K562 (cell line): ENCODE measurements at regions not wholly inside any gene's neighbourhood (a gene's known extent, or its start where the extent isn't known, plus 50 kb on each side); places are given as distances from the start of the nearest gene placed in this dataset.

Source experiments
- CBX5 ChIP-seq: IDR thresholded peaks from 2 replicates; pipeline ENCODE4 v1.6.1; 2014; ENCODE audit warnings: low read depth, borderline replicate concordance
- CREM ChIP-seq: IDR thresholded peaks from 2 replicates; pipeline ENCODE4 v1.6.1; 2014; ENCODE audit warnings: antibody characterized with exemption, low read depth
- CTCFL ChIP-seq: IDR thresholded peaks from 2 replicates; pipeline ENCODE4 v1.6.1; 2011; ENCODE audit warnings: borderline replicate concordance, low read depth, mild to moderate bottlenecking, moderate library complexity, low read length; ENCODE audit not compliant: insufficient read depth, poor library complexity, severe bottlenecking
- FOS ChIP-seq: IDR thresholded peaks from 3 replicates; pipeline ENCODE4 v1.6.1; 2011; ENCODE audit not compliant: insufficient read length; ENCODE audit errors: extremely low read depth
- MTA3 ChIP-seq: fragments of 450-650 bp; formaldehyde crosslinking; IDR thresholded peaks from 2 replicates; pipeline ENCODE4 v1.6.1; 2017; ENCODE audit warnings: mild to moderate bottlenecking, borderline replicate concordance
- RAD21 ChIP-seq, 2 experiments: fragments of 250-450 bp in 1 of 2; fragments of 450-650 bp in 1 of 2; sonication (Bioruptor Pico) in 1 of 2; formaldehyde crosslinking in 1 of 2; IDR thresholded peaks in 1 of 2; conservative IDR thresholded peaks in 1 of 2; 2 replicates each; pipeline versions ENCODE4 v1.4.0 to v1.8.0; 2020 to 2022; ENCODE audit warnings: mild to moderate bottlenecking in 2 of 2, moderate library complexity in 1 of 2
- RCOR1 ChIP-seq, 2 experiments: IDR thresholded peaks; 2 replicates each; pipeline ENCODE4 v1.6.1; 2012; ENCODE audit warnings: low read depth in 2 of 2, low read length in 2 of 2, borderline replicate concordance in 1 of 2, improper control_type of control experiment in 1 of 2
- ZNF197 ChIP-seq: fragments of 200-800 bp; sonication (Bioruptor generic); IDR thresholded peaks from 2 replicates; pipeline ENCODE4 v1.6.1; 2016; ENCODE audit warnings: low read depth, missing genetic modification characterization, missing compliant biosample characterization
- ZNF431 ChIP-seq: sonication (generic); formaldehyde crosslinking; IDR thresholded peaks from 2 replicates; pipeline ENCODE4 v1.8.0; 2022; ENCODE audit warnings: mild to moderate bottlenecking, missing genetic modification reagents
- TF ChIP-seq, protein P1 (sequence below), 2 experiments: fragments of 450-650 bp; formaldehyde crosslinking in 1 of 2; IDR thresholded peaks; 2 replicates each; pipeline versions ENCODE4 v1.4.0 to v1.6.1; 2014 to 2020; ENCODE audit warnings: mild to moderate bottlenecking in 2 of 2, borderline replicate concordance in 1 of 2, low read depth in 1 of 2
- TF ChIP-seq, protein P2 (sequence below), 3 experiments: IDR thresholded peaks in 2 of 3; conservative IDR thresholded peaks in 1 of 3; 2 replicates each; pipeline ENCODE4 v1.5.1; 2011 to 2012; ENCODE audit warnings: low read length in 3 of 3, mild to moderate bottlenecking in 3 of 3, control low read depth in 2 of 3, improper control_type of control experiment in 1 of 3, inconsistent platforms in 1 of 3, low read depth in 1 of 3, mixed read lengths in 1 of 3, moderate library complexity in 1 of 3; ENCODE audit not compliant: insufficient read depth in 2 of 3

DNA sequence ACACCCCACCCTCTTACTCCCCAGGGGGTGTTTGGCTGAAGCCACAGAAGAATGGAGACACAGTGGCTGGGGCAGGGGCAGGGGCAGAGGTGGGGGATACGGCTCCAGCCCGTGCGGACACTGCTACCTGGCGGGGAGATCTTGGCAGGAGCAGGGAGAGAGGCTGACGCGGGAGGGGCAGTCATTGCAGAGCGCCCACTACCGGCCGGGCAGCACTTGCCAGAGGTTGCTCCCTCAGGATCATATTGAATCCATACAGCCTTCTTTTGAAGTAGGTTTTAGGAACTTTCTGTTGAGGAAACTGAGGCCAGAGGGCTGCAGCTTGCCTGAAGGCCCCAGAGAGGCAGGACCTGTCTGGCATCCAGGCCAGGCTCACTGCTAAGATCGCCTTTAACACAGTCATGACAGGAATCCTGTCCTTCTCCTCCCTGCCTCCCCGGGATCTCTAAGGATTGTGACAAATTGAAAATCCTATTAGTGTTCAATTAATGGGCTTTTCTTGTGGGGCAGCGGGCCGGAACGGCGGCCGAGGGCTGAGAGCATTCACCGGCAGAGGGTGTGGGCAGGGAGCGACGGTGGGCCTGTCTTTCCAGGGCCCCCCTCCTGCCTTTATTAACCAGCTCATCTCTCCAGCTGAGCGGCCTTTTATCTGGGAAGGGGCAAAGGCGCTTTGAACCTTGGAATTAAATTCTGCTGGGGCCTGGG, 65.5 kb upstream of the WNT4 start (continued):
- TF ChIP-seq, protein P1, sequence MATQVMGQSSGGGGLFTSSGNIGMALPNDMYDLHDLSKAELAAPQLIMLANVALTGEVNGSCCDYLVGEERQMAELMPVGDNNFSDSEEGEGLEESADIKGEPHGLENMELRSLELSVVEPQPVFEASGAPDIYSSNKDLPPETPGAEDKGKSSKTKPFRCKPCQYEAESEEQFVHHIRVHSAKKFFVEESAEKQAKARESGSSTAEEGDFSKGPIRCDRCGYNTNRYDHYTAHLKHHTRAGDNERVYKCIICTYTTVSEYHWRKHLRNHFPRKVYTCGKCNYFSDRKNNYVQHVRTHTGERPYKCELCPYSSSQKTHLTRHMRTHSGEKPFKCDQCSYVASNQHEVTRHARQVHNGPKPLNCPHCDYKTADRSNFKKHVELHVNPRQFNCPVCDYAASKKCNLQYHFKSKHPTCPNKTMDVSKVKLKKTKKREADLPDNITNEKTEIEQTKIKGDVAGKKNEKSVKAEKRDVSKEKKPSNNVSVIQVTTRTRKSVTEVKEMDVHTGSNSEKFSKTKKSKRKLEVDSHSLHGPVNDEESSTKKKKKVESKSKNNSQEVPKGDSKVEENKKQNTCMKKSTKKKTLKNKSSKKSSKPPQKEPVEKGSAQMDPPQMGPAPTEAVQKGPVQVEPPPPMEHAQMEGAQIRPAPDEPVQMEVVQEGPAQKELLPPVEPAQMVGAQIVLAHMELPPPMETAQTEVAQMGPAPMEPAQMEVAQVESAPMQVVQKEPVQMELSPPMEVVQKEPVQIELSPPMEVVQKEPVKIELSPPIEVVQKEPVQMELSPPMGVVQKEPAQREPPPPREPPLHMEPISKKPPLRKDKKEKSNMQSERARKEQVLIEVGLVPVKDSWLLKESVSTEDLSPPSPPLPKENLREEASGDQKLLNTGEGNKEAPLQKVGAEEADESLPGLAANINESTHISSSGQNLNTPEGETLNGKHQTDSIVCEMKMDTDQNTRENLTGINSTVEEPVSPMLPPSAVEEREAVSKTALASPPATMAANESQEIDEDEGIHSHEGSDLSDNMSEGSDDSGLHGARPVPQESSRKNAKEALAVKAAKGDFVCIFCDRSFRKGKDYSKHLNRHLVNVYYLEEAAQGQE (IDR thresholded peaks at IDR 0.05; ENCODE audit: borderline replicate concordance), result peak; percentile 37; the same call in 1 of the 2 replicates
- TF ChIP-seq, protein P1 (CRISPR knock-in tag; IDR thresholded peaks at IDR 0.05; ENCODE audit: low read depth), result no peak
- TF ChIP-seq CREM, result peak; percentile 40; the same call in 1 of the 2 replicates
- TF ChIP-seq RCOR1 (IDR thresholded peaks at IDR 0.05; ENCODE audit: borderline replicate concordance in 1 of 2, low read depth in 2 of 2, low read length in 2 of 2), result 0 out of 4 replicates have a peak, but pooled peaks of 1 of the 2 experiments have one; percentile 29
- TF ChIP-seq, protein P2, sequence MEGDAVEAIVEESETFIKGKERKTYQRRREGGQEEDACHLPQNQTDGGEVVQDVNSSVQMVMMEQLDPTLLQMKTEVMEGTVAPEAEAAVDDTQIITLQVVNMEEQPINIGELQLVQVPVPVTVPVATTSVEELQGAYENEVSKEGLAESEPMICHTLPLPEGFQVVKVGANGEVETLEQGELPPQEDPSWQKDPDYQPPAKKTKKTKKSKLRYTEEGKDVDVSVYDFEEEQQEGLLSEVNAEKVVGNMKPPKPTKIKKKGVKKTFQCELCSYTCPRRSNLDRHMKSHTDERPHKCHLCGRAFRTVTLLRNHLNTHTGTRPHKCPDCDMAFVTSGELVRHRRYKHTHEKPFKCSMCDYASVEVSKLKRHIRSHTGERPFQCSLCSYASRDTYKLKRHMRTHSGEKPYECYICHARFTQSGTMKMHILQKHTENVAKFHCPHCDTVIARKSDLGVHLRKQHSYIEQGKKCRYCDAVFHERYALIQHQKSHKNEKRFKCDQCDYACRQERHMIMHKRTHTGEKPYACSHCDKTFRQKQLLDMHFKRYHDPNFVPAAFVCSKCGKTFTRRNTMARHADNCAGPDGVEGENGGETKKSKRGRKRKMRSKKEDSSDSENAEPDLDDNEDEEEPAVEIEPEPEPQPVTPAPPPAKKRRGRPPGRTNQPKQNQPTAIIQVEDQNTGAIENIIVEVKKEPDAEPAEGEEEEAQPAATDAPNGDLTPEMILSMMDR (IDR thresholded peaks at IDR 0.05 in 2 of 3, conservative IDR thresholded peaks at IDR 0.05 in 1 of 3; ENCODE audit: insufficient read depth in 2 of 3, low read depth in 1 of 3, low read length in 3 of 3), result peak; percentile 87 to 97 (median 88)
- peak; percentile 79; the same call in 1 of the 2 replicates for TF ChIP-seq MTA3
- TF ChIP-seq FOS, result no peak
- no peak for TF ChIP-seq ZNF431
- TF ChIP-seq ZNF197 (CRISPR knock-in tag), result no peak
- TF ChIP-seq RAD21 (CRISPR knock-in tag; conservative IDR thresholded peaks at IDR 0.05 in 1 of 2, IDR thresholded peaks at IDR 0.05 in 1 of 2), result peak in 1 of 2 experiments; percentile 58; a peak in 2 of 4 replicates
- no peak for TF ChIP-seq CBX5
- peak; percentile 67 for TF ChIP-seq CTCFL
